GM18526 (cell line): ENCODE measurements at regions not wholly inside any gene's neighbourhood (a gene's known extent, or its start where the extent isn't known, plus 50 kb on each side); places are given as distances from the start of the nearest gene placed in this dataset.

ENCODE experiments used
- POLR2A ChIP-seq: IDR thresholded peaks from 3 replicates; pipeline ENCODE4 v1.6.1; 2011; ENCODE audit not compliant: insufficient read length; ENCODE audit errors: extremely low read depth

GRCh38 chr1:228925691-228926090 is 190.4 kb downstream of the RHOU start:
- no peak for TF ChIP-seq POLR2A

DNA sequence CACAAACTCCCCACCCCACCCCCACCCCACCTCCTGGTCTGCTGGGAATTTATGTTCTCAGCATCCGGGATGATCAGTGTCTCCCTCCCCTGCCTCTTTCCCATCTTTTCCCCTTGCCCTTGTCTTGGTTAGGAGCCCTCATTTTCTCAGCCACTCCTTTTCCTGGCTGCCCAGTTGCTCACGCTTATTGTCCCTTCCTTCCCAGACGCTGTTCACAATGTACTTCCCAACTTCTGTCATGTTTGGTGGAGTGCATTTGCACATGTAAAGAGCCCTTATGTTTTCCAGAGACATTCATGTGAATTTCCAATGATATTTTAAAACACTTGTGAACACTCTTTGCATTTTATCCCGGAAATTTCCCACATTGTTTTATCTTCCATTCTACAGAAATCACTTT is 192.1 kb downstream of the RHOU start:
- TF ChIP-seq POLR2A, result no peak

DNA sequence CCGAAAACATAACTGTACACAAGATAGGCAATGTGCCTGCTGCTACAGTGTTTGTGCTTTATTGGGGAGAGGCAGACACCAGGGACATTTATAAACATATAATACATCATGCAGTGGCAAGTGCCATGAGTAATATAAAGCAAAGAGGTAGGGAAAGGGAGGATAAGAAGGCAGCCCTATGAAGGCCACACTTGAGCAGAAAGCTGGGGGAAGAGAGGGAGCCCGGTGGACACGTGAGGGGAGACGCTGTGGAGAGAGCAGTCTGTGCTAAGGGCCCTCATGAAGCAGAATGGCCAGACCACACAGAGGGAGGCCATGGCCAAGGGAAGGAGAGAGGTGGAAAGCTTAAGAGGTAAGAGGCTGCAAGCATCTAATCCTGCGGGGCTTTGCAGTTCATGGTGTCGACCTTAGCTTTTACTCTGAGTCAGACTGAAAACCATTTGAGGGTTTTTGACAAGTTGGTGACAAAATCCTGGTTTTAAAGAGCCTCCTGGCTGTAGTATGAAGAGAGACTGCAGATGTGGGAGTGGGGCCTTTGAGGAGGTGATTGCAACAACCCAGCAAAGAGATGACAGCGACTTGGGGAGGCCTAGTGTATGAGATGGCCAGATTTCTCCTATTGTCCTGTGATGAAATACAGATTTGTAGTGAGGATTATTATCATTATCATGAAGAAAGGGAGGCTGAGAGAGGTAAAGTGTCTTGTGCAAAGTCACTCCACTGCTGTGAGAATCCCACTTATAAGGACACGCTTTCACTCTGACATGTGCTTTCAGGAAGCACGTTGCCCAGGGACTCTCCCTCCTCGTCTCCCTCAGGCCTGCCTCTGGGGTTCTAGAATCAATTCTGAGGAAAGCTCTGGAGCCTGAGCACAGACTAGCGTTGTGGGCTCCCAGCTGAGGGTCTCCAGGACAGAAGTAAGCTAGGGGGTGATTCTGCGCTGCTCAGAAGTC is 192.9 kb downstream of the RHOU start:
- no peak for TF ChIP-seq POLR2A

DNA sequence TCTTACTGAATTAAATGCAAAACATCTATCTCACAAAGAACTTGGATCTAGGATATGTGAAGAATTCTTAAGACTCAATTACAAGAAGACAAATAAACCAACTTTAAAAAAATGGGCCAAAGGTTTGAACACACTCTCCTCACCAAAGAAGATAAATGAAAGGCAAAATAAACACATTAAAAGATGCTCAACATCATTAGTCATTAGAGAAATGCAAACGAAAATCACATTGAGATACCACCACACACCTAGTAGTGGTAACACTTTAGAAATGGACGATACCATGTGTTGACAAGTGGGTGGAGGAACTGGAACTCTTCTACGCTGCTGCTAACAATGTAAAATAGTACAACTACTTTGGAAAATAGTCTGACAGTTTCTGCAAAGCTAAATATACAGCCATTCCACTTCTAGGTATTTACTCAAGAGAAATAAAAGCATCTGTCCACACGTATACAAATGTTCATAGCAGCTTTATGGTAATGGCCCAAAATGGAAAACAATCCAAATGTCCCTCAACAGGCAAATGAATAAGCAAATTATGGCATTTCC is 194.3 kb downstream of the RHOU start:
- TF ChIP-seq POLR2A, result no peak

DNA sequence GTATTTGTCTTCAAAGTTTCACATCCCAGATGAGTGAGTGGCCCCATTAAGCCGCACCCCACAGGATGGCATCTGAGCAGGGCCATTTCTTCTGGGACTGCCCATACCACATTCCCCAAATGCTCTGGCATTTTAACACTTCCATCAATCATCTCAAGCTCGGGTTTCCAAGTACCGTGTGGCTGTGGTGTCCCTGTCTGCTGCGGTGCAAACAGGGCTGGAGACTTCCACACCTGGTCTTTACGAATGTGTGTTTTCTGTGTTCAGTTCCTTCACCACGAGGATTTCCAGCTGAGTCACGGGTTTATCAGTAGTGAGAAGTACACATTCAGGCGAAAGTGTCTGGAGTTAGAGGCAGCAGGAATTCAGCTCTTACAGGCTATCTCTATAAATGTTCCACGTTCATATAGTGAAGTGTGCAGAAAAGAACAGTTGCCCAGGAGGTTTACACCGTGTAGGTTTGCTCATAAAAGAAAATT is 195.2 kb downstream of the RHOU start:
- TF ChIP-seq POLR2A, result no peak

DNA sequence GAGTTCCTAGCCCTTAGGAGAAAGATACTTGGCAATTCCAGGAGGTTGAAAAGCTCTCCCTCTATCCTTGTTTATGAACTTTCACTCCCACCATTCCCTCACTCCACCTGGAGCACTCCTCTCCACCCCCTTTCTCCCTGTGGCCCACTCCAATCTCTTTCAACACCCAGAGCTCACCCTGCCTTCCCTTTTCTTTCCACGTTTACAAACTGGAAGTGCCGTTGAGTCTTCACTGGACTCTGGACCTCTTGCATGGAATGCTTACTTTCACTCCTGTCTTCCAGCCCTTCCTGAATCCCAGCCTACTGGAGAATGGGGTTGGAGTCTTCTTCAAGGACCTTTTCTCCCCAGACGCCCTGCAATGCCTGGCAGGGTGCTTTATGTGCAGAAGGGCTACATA is 198.5 kb downstream of the RHOU start:
- no peak for TF ChIP-seq POLR2A

GRCh38 chr1:228935198-228935663 is 200.0 kb downstream of the RHOU start:
- no peak for TF ChIP-seq POLR2A

GRCh38 chr1:228935855-228936727 is 200.8 kb downstream of the RHOU start:
- no peak for TF ChIP-seq POLR2A

GRCh38 chr1:228936881-228937280 is 201.6 kb downstream of the RHOU start:
- no peak for TF ChIP-seq POLR2A

- no peak for TF ChIP-seq POLR2A
Measured at GRCh38 chr1:228937351-228937750, 202.1 kb downstream of the RHOU start.

DNA sequence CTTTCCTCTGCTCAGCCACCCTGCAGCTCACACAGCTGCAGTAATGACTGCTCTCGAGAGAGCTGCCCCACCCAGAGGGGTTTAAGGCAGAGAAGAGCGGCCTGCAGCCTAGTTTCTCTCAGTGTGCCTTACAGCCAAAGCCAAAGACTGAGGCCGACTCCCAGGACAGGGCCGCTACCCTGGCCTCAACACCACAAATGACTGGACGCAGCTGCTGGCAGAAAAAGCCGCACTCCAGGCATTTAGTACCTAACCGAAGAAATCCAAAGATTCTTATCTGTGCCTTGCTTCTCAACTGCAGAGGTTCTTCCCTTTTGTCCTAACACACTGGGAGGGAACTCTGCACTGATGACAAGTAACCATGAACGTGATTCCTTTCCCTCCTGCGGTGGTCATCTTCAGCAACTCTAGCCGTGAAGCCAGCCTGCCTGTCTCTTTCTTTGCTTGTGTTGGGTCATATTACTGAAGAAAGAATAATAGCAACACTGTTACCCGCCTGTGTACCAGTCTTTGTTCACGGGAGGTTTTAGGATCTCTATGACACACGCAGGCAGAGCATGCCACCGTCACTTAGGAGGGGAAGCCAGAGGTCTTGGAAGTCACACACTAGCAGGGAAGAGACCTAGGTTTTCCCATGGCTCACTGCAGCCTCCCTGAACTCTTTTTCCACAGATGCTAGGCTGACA is 202.7 kb downstream of the RHOU start:
- no peak for TF ChIP-seq POLR2A

DNA sequence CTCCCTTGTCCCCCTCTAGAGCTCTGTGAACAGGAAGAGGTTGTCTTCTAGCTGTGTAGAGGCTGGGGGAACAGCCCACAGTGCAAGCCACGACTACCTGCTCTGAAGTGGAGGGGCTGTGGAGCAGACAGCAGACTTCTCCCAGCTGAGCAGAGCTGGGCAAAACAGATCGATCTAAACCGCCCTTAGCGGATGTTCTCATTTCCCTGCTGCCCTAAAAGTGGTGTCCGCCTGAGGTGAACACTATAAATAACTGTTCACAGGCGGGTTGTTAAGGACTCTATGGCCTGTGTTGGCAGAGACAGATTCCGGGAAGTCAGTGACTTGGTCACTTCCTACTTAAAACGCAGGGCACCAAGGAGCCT is 203.2 kb downstream of the RHOU start:
- no peak for TF ChIP-seq POLR2A

- no peak for TF ChIP-seq POLR2A
Measured at GRCh38 chr1:228939001-228939691, 203.9 kb downstream of the RHOU start.

DNA sequence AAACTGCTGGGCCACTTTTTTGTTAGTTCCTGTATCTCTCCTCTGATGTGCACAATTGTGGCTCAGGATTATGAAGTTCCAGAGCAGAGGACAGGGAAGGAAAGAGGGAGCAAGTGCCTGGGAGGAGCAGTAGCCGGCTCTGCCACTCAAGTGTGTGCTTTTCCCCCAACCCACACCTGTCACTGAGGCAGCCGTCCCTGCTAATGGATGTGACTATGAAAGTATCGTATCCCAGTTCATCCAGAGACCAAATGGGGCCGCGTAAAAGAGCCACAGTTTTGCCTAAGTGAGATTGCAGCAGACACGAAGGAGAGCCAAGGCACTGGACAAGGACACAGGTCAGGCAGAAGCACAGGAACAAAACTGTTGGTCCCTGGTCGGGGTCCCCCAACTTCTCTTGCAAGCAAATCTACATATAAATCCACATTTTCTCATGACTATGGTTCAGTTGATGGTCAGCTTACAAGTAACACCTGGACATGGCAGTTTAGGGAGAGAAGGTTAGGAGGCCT is 204.7 kb downstream of the RHOU start:
- no peak for TF ChIP-seq POLR2A

DNA sequence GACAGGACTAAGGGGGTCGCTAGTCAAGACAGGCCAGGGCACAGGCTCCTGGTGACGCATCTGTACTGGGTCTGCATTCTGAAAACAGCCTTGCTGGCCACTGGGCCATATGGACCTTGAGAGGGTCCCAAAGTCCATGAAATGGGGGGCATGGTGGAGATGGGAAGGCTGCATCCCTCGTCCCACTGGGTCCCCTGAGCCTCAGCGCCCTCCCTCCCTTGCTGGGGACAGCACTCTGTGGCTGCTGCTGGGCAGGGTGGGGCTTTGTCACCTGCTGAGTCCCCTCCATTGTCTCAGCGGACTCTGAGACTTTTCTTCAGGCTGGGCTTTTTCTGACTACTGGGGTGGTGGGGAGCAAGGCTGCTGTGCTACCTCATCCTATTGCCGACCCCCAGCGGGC is 205.2 kb downstream of the RHOU start:
- TF ChIP-seq POLR2A, result no peak

DNA sequence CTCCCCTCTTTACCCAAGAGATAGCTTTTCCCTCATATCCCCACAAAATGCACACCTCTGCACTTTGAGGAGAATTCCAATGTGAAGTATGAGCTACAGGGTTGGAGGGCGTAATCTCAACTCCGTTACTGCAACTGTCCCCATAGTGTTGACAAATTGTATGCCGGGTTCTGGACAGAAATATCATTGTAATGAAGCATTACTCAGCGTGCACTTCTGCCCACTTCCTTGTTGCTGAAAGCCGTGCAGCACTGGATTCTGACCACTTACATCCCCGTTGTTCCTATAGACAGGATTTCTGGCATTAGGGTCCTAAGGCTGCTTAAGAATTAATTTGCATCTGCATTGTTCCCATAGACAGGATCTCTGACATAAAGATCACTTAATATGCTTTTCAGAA is 205.6 kb downstream of the RHOU start:
- TF ChIP-seq POLR2A, result no peak
